Keratinocyte (primary cell): ENCODE measurements at regions not wholly inside any gene's neighbourhood (a gene's known extent, or its start where the extent isn't known, plus 50 kb on each side); places are given as distances from the start of the nearest gene placed in this dataset.

ENCODE experiments used
- DNase-seq: peaks from one replicate; pipeline ENCODE4 v3.0.0-alpha.2; 2011; ENCODE audit warnings: low read depth, missing footprints, low spot score
- FAIRE-seq: peaks from 2 replicates; lab custom pipeline; 2011; peaks lifted over from hg19 to GRCh38; lab: Jason Lieb, UNC
- H2AFZ ChIP-seq: 2 replicates; pipeline ENCODE4 v1.6.0; 2012; ENCODE audit warnings: low read length, control low read depth, inconsistent platforms; ENCODE audit not compliant: control insufficient read depth
- H3K27ac ChIP-seq: 2 replicates; pipeline ENCODE4 v1.5.1; 2011; ENCODE audit warnings: low read length; ENCODE audit not compliant: control insufficient read depth, insufficient read depth
- H3K27me3 ChIP-seq: 3 replicates; pipeline ENCODE4 v1.6.0; 2011; ENCODE audit warnings: low read length; ENCODE audit not compliant: control insufficient read depth, insufficient read depth; ENCODE audit errors: extremely low read depth
- H3K36me3 ChIP-seq, 2 experiments: 2 replicates in 1 of 2; 3 replicates in 1 of 2; pipeline ENCODE4 v1.5.1; 2011; ENCODE audit warnings: low read length in 2 of 2, mild to moderate bottlenecking in 1 of 2; ENCODE audit not compliant: control insufficient read depth in 2 of 2, insufficient read depth in 2 of 2; ENCODE audit errors: extremely low read depth in 1 of 2
- H3K4me1 ChIP-seq: 3 replicates; pipeline ENCODE4 v1.5.1; 2011; ENCODE audit warnings: low read length; ENCODE audit not compliant: control insufficient read depth, insufficient read depth; ENCODE audit errors: extremely low read depth
- H3K4me2 ChIP-seq: 3 replicates; pipeline ENCODE4 v1.6.0; 2011; ENCODE audit warnings: low read depth, low read length; ENCODE audit not compliant: control insufficient read depth, insufficient read depth; ENCODE audit errors: extremely low read depth
- H3K4me3 ChIP-seq, 3 experiments: fragments of 200-600 bp in 1 of 3; sonication (generic) in 1 of 3; 2 replicates in 2 of 3; 3 replicates in 1 of 3; pipeline ENCODE4 v1.5.1; 2011 to 2016; ENCODE audit warnings: low read length in 3 of 3, mild to moderate bottlenecking in 3 of 3, control low read depth in 2 of 3, inconsistent platforms in 1 of 3, low read depth in 1 of 3, mixed read lengths in 1 of 3, mixed run types in 1 of 3, moderate library complexity in 1 of 3; ENCODE audit not compliant: control insufficient read depth in 2 of 3, insufficient read depth in 2 of 3; ENCODE audit errors: extremely low read depth in 1 of 3
- H3K79me2 ChIP-seq: 2 replicates; pipeline ENCODE4 v1.6.0; 2012; ENCODE audit warnings: low read length; ENCODE audit not compliant: control insufficient read depth, insufficient read depth
- H3K9ac ChIP-seq: 3 replicates; pipeline ENCODE4 v1.6.0; 2011; ENCODE audit warnings: low read length; ENCODE audit not compliant: control insufficient read depth, insufficient read depth; ENCODE audit errors: extremely low read depth
- H3K9me1 ChIP-seq: 3 replicates; pipeline ENCODE4 v1.6.0; 2011; ENCODE audit warnings: low read length; ENCODE audit not compliant: control insufficient read depth, insufficient read depth; ENCODE audit errors: extremely low read depth
- H3K9me3 ChIP-seq: 2 replicates; pipeline ENCODE4 v1.5.1; 2012; ENCODE audit warnings: low read depth, low read length; ENCODE audit not compliant: control insufficient read depth
- H4K20me1 ChIP-seq: 3 replicates; pipeline ENCODE4 v1.6.0; 2011; ENCODE audit warnings: low read length; ENCODE audit not compliant: control insufficient read depth, insufficient read depth; ENCODE audit errors: extremely low read depth
- CTCF ChIP-seq, 3 experiments: IDR thresholded peaks in 1 of 3; conservative IDR thresholded peaks in 1 of 3; optimal IDR thresholded peaks in 1 of 3; 2 replicates in 2 of 3; 3 replicates in 1 of 3; pipeline versions ENCODE3 to v1.5.1; 2011; ENCODE audit warnings: low read length in 3 of 3, mild to moderate bottlenecking in 3 of 3, moderate library complexity in 2 of 3, control low read depth in 1 of 3, inconsistent platforms in 1 of 3; ENCODE audit not compliant: insufficient read depth in 2 of 3; ENCODE audit errors: extremely low read depth in 1 of 3
- EZH2 ChIP-seq: IDR thresholded peaks from one replicate; pipeline ENCODE4 v1.6.1; 2012; ENCODE audit warnings: inconsistent platforms, mild to moderate bottlenecking, low read length, moderate library complexity
- dilution Hi-C: fragments of 300-500 bp; cut with MboI; formaldehyde crosslinking; loops from one replicate; pipeline ENCODE4 v1.7.0; 2020; ENCODE audit warnings: low sequenced_read_pairs; ENCODE audit not compliant: extremely low pct_ligation_motif_present

GRCh38 chr4:38456096-38456495 lies 207.9 kb upstream of the KLF3 start:
- Histone ChIP-seq H3K9me3 (no peaks in the 10 kb centered on the region), H3K79me2 (no peaks in the 10 kb centered on the region), H3K27ac (no peak overlapping the region), H3K4me1 (no peaks in the 10 kb centered on the region), H3K27me3 (no peaks in the 10 kb centered on the region), H2AFZ (no peak overlapping the region), H3K4me3 (no peak overlapping the region), H3K9me1 (no peaks in the 10 kb centered on the region), H3K36me3 (no peaks in the 10 kb centered on the region), H3K9ac (no peak overlapping the region), H4K20me1 (no peaks in the 10 kb centered on the region), H3K4me2 (no peak overlapping the region)
- DNase-seq (no peak), FAIRE-seq (no peak)
- dilution Hi-C loops = no loop called here
- TF ChIP-seq CTCF (optimal IDR thresholded peaks at IDR 0.05 in 1 of 3, IDR thresholded peaks at IDR 0.05 in 1 of 3, conservative IDR thresholded peaks at IDR 0.05 in 1 of 3; ENCODE audit: extremely low read depth in 1 of 3, insufficient read depth in 2 of 3, low read length in 3 of 3) (no peak), EZH2 (no peak)

- DNase-seq (no peak), FAIRE-seq (no peak)
- Histone ChIP-seq H3K9me1 (no peaks in the 10 kb centered on the region), H2AFZ (no peak overlapping the region), H3K9ac (no peak overlapping the region), H3K27me3 (no peaks in the 10 kb centered on the region), H3K79me2 (no peaks in the 10 kb centered on the region), H3K4me1 (no peaks in the 10 kb centered on the region), H3K4me3 (no peak overlapping the region), H3K36me3 (no peaks in the 10 kb centered on the region), H4K20me1 (no peaks in the 10 kb centered on the region), H3K4me2 (no peak overlapping the region), H3K27ac (no peak overlapping the region), H3K9me3 (no peaks in the 10 kb centered on the region)
- dilution Hi-C loops = no loop called here
- TF ChIP-seq CTCF (optimal IDR thresholded peaks at IDR 0.05 in 1 of 3, IDR thresholded peaks at IDR 0.05 in 1 of 3, conservative IDR thresholded peaks at IDR 0.05 in 1 of 3; ENCODE audit: extremely low read depth in 1 of 3, insufficient read depth in 2 of 3, low read length in 3 of 3) (no peak), EZH2 (no peak)
These were observed 202.7 kb upstream of the KLF3 start for GRCh38 chr4:38461342-38461741.
